DND-41 (cell line): ENCODE measurements at regions not wholly inside any gene's neighbourhood (a gene's known extent, or its start where the extent isn't known, plus 50 kb on each side); places are given as distances from the start of the nearest gene placed in this dataset.

Source experiments
- EZH2 ChIP-seq: IDR thresholded peaks from 3 replicates; pipeline ENCODE4 v1.6.1; 2012; ENCODE audit warnings: borderline replicate concordance, low read depth, mild to moderate bottlenecking, moderate library complexity, low read length, inconsistent platforms; ENCODE audit not compliant: severe bottlenecking
- TF ChIP-seq, protein P1 (sequence below): IDR thresholded peaks from 2 replicates; pipeline ENCODE4 v1.5.1; 2012; ENCODE audit warnings: borderline replicate concordance, low read length, moderate library complexity, mild to moderate bottlenecking; ENCODE audit not compliant: poor library complexity, severe bottlenecking; ENCODE audit errors: extremely low read depth

GRCh38 chr1:234759888-234760287, 149.9 kb upstream of the IRF2BP2 start:
- TF ChIP-seq EZH2: no peak
- TF ChIP-seq, protein P1, sequence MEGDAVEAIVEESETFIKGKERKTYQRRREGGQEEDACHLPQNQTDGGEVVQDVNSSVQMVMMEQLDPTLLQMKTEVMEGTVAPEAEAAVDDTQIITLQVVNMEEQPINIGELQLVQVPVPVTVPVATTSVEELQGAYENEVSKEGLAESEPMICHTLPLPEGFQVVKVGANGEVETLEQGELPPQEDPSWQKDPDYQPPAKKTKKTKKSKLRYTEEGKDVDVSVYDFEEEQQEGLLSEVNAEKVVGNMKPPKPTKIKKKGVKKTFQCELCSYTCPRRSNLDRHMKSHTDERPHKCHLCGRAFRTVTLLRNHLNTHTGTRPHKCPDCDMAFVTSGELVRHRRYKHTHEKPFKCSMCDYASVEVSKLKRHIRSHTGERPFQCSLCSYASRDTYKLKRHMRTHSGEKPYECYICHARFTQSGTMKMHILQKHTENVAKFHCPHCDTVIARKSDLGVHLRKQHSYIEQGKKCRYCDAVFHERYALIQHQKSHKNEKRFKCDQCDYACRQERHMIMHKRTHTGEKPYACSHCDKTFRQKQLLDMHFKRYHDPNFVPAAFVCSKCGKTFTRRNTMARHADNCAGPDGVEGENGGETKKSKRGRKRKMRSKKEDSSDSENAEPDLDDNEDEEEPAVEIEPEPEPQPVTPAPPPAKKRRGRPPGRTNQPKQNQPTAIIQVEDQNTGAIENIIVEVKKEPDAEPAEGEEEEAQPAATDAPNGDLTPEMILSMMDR: no peak
